IPS-15b (cell line): ENCODE measurements at regions not wholly inside any gene's neighbourhood (a gene's known extent, or its start where the extent isn't known, plus 50 kb on each side); places are given as distances from the start of the nearest gene placed in this dataset.

Experiments
- H3K27me3 ChIP-seq: one replicate; pipeline ENCODE4 v1.6.1; 2013; ENCODE audit warnings: low read length; ENCODE audit not compliant: control insufficient read depth, insufficient read depth
- H3K36me3 ChIP-seq: one replicate; pipeline ENCODE4 v1.6.1; 2013; ENCODE audit warnings: low read length; ENCODE audit not compliant: control insufficient read depth, insufficient read depth
- H3K4me1 ChIP-seq: one replicate; pipeline ENCODE4 v1.6.1; 2013; ENCODE audit warnings: mild to moderate bottlenecking, low read length; ENCODE audit not compliant: control insufficient read depth, insufficient read depth
- H3K4me3 ChIP-seq: one replicate; pipeline ENCODE4 v1.5.1; 2013; ENCODE audit warnings: low read depth, low read length
- H3K9ac ChIP-seq: one replicate; pipeline ENCODE4 v1.6.1; 2013; ENCODE audit warnings: low read depth, mild to moderate bottlenecking, low read length
- H3K9me3 ChIP-seq: one replicate; pipeline ENCODE4 v1.6.1; 2013; ENCODE audit warnings: mild to moderate bottlenecking, low read length; ENCODE audit not compliant: control insufficient read depth, insufficient read depth

DNA sequence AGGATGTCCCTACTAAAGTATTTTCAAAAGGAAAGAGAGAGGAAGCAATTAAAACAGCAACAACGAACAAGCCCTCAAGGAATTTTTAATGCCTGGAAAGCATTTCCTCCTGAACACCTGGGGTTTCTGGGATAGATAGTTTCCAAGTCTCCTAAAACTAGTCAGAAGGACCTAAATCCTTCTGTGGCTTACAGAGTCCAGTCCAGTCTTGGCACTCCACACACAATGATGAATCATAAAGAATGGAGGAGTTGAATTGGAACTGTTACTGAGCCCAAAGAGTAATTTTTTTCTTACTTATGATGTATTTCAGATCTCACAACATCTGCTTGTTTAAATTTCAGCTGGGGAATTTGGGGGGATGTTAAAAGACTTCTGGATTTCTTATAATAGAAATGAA, 144.6 kb upstream of the SETBP1 start:
- no peaks in the 10 kb centered on the region for H3K36me3 ChIP-seq
- H3K4me3 ChIP-seq = no peak overlapping the region
- no peak overlapping the region for H3K9ac ChIP-seq
- H3K27me3 ChIP-seq = no peaks in the 10 kb centered on the region
- H3K9me3 ChIP-seq = no peaks in the 10 kb centered on the region
- no peaks in the 10 kb centered on the region for H3K4me1 ChIP-seq

DNA sequence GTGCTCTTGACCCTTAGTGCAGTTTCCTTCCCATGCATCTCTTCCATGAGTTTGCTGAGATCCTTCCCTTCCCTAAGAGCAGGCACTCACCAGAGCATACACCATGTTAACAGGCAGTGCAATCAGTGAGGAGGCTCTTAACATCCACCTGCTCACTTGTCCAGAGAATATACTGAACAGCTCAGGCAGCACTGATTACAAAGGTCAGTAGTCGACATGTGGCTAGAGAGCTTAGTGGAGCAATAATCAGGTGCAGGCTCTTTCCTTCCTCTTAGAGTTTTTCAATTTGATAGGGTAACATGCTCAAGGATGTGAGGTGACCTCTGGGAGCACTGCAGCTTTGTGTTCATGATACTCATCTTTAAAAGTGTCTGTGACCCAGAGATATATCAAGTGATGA, 144.1 kb upstream of the SETBP1 start:
- no peak overlapping the region for H3K9ac ChIP-seq
- H3K9me3 ChIP-seq = no peaks in the 10 kb centered on the region
- no peaks in the 10 kb centered on the region for H3K4me1 ChIP-seq
- H3K4me3 ChIP-seq = no peak overlapping the region
- no peaks in the 10 kb centered on the region for H3K27me3 ChIP-seq
- H3K36me3 ChIP-seq = no peaks in the 10 kb centered on the region

DNA sequence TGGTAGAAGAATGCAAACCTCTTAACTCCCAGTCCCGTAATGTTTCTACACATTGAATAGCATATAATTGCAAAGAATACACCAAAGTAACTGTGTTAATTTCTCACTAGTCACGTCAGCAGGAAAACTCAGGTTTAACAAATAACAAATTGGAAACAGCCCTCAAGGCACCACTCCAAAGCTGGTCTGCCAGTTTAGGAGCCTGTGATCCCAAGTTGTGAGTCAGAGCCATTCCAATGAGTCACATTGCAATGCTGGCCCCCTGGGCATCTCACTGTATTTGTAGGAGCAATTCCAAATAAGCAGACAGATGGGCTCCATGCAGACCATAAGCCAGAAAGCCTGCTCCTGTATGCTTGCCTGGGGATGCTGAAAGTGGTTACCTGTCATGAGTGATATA, 143.2 kb upstream of the SETBP1 start:
- no peaks in the 10 kb centered on the region for H3K27me3 ChIP-seq
- no peak overlapping the region for H3K9ac ChIP-seq

DNA sequence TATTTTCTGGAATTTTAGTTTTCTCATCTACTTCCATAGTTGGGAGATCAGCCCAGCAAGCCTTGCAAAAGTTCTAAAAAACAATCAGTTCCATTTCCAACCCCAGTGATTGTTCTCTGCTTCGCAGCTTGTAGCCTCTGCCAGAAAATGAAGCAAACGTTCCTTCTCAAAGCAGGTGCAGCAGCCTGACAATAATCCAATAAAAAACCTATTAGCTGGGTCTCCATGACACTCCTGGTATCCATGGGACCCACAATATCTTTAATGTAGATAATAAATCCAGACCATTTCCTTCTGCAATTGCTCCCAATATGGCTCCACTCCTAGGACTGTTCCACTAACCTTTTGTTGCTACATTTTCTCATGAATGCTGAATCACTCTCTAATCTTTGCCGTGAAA, 140.8 kb upstream of the SETBP1 start:
- no peaks in the 10 kb centered on the region for H3K9me3 ChIP-seq
- no peaks in the 10 kb centered on the region for H3K4me1 ChIP-seq
- no peaks in the 10 kb centered on the region for H3K36me3 ChIP-seq
- no peak overlapping the region for H3K4me3 ChIP-seq
- H3K27me3 ChIP-seq = no peaks in the 10 kb centered on the region
- H3K9ac ChIP-seq = no peak overlapping the region

More for the DNA sequence above, 143.2 kb upstream of the SETBP1 start:
- no peaks in the 10 kb centered on the region for H3K36me3 ChIP-seq
- H3K4me1 ChIP-seq = no peaks in the 10 kb centered on the region
- H3K4me3 ChIP-seq = no peak overlapping the region
- H3K9me3 ChIP-seq = no peaks in the 10 kb centered on the region

DNA sequence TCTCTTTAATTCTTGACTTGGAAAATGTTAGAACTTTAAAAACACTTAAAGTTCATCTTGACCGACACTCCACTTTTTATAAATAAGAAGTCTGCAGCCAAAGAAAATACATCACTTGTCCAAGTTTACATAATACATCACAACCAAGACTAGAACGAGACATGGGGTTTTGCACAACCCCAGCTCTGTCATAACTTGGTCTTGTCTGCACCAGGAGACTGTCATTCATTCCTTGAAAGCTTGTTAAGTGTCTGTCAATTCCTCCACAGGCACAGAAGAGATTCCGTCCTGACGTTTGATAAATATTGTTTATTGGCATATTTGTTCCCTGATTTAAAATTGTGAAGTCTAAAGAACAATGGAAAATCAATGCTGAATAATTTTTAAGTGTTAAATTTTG, 139.5 kb upstream of the SETBP1 start:
- H3K9ac ChIP-seq = no peak overlapping the region
- no peaks in the 10 kb centered on the region for H3K27me3 ChIP-seq
- H3K9me3 ChIP-seq = no peaks in the 10 kb centered on the region
- H3K36me3 ChIP-seq = no peaks in the 10 kb centered on the region
- no peaks in the 10 kb centered on the region for H3K4me1 ChIP-seq
- H3K4me3 ChIP-seq = no peak overlapping the region

DNA sequence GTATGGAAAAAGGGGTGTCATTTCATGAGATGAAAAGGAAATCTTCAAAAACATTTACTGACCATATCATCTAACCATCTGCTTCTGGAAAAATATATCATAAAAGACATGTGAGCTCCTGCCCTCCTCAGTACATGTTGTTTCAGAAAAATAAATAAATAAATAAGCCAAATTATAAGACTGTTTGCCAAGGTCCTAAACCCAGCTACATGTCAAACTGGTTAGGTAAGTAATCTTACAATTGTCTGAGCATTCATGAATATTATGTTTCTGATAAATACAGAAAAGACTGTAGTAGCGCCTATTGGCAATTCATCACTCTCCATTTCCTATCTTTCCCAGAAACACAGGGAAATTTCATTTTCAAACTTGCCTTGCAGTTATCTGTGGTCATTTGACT, 138.9 kb upstream of the SETBP1 start:
- Histone ChIP-seq H3K4me1 (no peaks in the 10 kb centered on the region), H3K9me3 (no peaks in the 10 kb centered on the region), H3K4me3 (no peak overlapping the region), H3K27me3 (no peaks in the 10 kb centered on the region), H3K36me3 (no peaks in the 10 kb centered on the region), H3K9ac (no peak overlapping the region)

DNA sequence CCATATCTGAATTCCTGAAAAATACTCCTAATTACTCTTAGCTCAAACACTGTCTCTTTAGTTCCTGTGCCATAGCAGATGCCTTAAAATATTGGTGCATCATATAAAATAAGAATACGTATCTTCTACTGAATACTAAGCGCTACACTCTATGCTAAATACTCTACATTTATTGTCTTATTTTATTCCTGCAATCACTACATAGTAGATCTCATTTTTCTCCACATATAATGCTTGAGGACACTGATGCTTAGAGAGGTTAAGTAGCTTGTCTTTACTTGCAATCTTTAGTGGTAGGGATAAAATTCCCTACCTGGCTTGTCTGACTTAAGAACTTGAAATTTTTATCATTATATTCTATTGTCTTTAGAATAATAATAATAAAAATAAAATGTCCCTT, 137.3 kb upstream of the SETBP1 start:
- no peak overlapping the region for H3K4me3 ChIP-seq
- H3K36me3 ChIP-seq = no peaks in the 10 kb centered on the region
- no peak overlapping the region for H3K9ac ChIP-seq
- H3K9me3 ChIP-seq = no peaks in the 10 kb centered on the region
- H3K27me3 ChIP-seq = no peaks in the 10 kb centered on the region
- H3K4me1 ChIP-seq = no peaks in the 10 kb centered on the region

DNA sequence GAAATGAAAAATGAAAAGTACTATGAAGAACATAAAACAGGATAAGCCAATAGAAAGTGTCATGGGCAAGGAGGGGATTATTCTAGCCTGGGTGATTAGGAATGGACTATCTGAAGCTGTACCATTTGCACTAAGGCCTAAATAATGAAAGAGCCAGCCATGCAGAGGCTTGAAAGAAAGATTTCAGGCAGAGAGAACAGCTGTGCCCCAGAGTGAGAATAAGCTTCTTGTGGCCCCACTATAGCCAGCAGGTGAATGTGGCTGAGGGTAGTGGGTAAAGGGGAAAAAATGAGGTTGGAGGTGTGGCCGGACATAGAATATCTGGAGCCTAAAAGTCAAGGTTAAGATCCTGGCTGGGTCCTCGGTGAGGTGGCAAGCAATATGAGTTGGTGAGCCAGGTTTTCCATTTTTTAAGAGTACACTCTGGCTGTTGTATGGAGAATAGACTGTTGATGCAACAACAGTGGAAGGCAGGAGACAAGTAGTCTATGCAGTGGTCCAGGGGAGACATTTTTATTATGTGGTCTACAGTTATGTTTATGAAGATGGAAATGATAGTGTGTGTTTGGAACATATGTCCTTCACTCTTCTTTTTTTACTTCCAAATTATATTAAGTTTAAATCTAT, 135.2 kb upstream of the SETBP1 start:
- Histone ChIP-seq H3K4me1 (no peaks in the 10 kb centered on the region), H3K9me3 (no peaks in the 10 kb centered on the region), H3K9ac (no peak overlapping the region), H3K36me3 (no peaks in the 10 kb centered on the region), H3K4me3 (no peak overlapping the region), H3K27me3 (no peaks in the 10 kb centered on the region)

DNA sequence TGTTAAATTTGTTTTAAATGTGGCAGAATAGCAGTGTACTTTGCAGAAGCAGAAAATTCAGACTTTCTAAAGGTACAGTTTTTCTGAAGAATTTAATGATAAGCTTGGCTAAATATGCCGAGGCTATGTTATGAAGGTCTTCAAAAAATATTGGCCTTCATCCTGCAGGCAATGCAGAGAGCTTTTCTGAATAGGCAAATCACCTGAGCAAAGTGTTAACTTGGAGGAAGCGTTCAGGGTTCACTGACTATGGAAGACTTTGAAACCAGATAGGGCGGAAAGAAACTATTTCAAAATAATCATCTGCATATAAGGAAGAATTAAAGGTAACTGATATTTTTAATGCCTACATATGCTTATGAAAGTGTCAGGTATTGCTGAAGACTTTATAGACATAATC, 133.7 kb upstream of the SETBP1 start:
- Histone ChIP-seq H3K9me3 (no peaks in the 10 kb centered on the region), H3K4me3 (no peak overlapping the region), H3K4me1 (no peaks in the 10 kb centered on the region), H3K9ac (no peak overlapping the region), H3K36me3 (no peaks in the 10 kb centered on the region), H3K27me3 (no peaks in the 10 kb centered on the region)

DNA sequence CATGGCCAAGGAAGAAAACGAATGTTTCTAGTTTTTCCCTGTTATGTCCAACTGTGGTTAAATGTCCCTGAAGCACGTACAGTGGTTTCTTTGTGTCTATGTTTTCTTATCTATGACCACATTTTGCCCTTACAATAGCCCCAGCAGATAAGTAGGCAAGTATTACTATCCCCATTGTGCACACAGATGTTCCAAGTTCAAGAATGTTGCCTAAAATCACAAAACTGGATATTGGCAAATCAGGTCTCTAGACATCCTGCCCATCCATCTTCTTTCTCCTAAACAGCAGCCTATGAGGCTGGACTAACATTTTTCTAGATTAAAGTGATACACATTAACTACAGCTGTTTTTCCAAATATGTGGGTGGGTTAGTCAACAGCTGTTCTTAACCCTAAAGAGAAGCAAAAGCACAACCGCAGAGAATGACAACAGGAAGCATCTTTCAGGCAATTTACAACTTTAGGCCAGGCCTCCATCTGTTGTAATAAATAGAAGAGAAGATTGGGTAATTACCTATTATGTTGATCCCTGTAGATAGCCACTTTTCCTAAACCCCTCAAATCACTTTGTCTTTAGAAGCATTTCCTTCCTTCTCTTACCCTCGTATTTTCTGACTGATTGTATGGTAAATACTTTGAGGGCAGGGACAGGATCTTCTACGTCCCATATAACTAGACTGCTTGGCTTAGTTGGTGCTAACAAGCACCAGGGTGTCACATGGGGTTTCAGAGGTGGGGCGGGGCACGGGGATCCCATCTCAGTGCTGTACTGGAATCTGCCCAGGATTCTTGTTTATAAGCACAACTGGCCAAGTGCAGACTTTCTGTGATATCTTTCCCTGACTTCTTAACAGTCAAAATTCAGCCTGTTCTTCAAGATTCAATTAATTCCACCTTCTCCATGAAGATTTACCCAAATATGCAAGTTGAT, 132.1 kb upstream of the SETBP1 start:
- Histone ChIP-seq H3K9ac (no peak overlapping the region), H3K36me3 (no peaks in the 10 kb centered on the region)

DNA sequence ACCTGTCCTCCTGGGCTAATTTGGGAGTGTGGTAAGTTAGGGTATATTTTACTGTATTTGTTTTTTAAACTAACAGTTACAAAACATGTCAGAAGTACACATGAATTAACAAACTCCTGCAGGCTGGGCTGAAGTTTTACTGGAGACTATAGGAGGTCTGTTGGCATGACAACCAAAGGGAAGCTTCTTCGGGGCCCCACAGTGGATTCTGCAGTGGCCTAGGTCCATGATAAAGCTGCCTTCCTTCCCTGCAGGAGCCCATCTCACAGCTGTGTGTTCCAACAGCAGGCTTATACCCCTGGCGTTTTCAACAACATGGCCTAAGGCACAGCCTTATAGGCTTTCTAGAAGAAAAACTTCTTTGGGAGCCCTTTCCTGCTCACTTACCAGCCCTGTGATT, 128.0 kb upstream of the SETBP1 start:
- Histone ChIP-seq H3K4me3 (no peak overlapping the region), H3K9me3 (no peaks in the 10 kb centered on the region), H3K27me3 (no peaks in the 10 kb centered on the region), H3K4me1 (peaks cover 3% of the 10 kb centered on the region), H3K9ac (no peak overlapping the region), H3K36me3 (no peaks in the 10 kb centered on the region)

More for the DNA sequence above, 132.1 kb upstream of the SETBP1 start:
- peaks cover 3% of the 10 kb centered on the region for H3K4me1 ChIP-seq
- H3K27me3 ChIP-seq = no peaks in the 10 kb centered on the region
- H3K9me3 ChIP-seq = no peaks in the 10 kb centered on the region
- H3K4me3 ChIP-seq = no peak overlapping the region

DNA sequence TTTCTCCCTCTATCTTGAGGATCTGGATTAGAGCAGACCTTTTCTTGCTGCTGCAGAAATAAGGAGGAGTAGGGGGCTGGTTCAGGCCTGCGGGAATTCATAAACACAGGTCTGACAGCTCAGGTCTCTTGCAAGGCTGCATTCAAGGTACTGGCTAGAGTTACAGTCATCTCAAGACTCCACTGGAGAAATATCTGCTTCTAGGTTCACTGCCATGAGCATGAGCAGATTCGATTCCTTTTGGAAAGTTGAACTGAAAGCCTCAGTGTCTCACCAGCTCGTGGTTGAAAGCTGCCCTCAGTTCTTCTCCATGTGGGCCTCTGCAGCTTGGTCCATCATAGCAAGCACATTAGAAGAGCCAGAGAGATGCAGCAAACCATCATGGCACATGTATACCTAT, 124.4 kb upstream of the SETBP1 start:
- Histone ChIP-seq H3K4me1 (peaks cover 3% of the 10 kb centered on the region), H3K4me3 (no peak overlapping the region), H3K9me3 (no peaks in the 10 kb centered on the region), H3K27me3 (no peaks in the 10 kb centered on the region), H3K9ac (no peak overlapping the region), H3K36me3 (no peaks in the 10 kb centered on the region)
